Peyer's patch (tissue), 4 donors: ENCODE measurements at regions not wholly inside any gene's neighbourhood (a gene's known extent, or its start where the extent isn't known, plus 50 kb on each side); places are given as distances from the start of the nearest gene placed in this dataset.
"Not testable (repeated sequence)": the region's sequence is repeated elsewhere in the genome, so short reads cannot be mapped to it uniquely, and the experiment has no call there.

ENCODE experiments used
- DNase-seq, 3 donors: peaks; one replicate each; pipeline ENCODE4 v3.0.0-alpha.2; 2017 to 2019
- H3K27ac ChIP-seq, 4 donors: fragments of 200-600 bp; sonication (generic); one replicate each; pipeline ENCODE4 v1.5.1; 2016 to 2019
- H3K27me3 ChIP-seq, 2 donors: fragments of 200-600 bp; sonication (generic); one replicate each; pipeline ENCODE4 v1.5.1; 2019
- H3K36me3 ChIP-seq, 3 donors: fragments of 200-600 bp; sonication (generic); one replicate each; pipeline ENCODE4 v1.5.1; 2016 to 2019
- H3K4me1 ChIP-seq, 4 donors: fragments of 200-600 bp; sonication (generic); one replicate each; pipeline ENCODE4 v1.5.1; 2016 to 2019
- H3K4me3 ChIP-seq, 4 donors: fragments of 200-600 bp; sonication (generic); 1 replicate in 3 of 4; 2 replicates in 1 of 4; pipeline ENCODE4 v1.5.1; 2016 to 2019; ENCODE audit warnings: mild to moderate bottlenecking in 1 of 4
- H3K9me3 ChIP-seq, 4 donors: fragments of 200-600 bp; sonication (generic); one replicate each; pipeline ENCODE4 v1.5.1; 2016 to 2019; ENCODE audit warnings: mild to moderate bottlenecking in 1 of 4
- POLR2A ChIP-seq, 2 donors: fragments of 450-650 bp; IDR thresholded peaks; one replicate each; pipeline ENCODE4 v1.5.1; 2017; ENCODE audit warnings: antibody characterized with exemption in 2 of 2, mild to moderate bottlenecking in 2 of 2, moderate library complexity in 2 of 2
- TF ChIP-seq, protein P1 (sequence below), 6 experiments: fragments of 450-650 bp in 4 of 6; fragments of 200-600 bp in 2 of 6; sonication (generic) in 1 of 6; IDR thresholded peaks; one replicate each; pipeline ENCODE4 v1.5.1; 2017 to 2019; ENCODE audit warnings: antibody characterized with exemption in 6 of 6, mild to moderate bottlenecking in 3 of 6, moderate library complexity in 1 of 6

DNA sequence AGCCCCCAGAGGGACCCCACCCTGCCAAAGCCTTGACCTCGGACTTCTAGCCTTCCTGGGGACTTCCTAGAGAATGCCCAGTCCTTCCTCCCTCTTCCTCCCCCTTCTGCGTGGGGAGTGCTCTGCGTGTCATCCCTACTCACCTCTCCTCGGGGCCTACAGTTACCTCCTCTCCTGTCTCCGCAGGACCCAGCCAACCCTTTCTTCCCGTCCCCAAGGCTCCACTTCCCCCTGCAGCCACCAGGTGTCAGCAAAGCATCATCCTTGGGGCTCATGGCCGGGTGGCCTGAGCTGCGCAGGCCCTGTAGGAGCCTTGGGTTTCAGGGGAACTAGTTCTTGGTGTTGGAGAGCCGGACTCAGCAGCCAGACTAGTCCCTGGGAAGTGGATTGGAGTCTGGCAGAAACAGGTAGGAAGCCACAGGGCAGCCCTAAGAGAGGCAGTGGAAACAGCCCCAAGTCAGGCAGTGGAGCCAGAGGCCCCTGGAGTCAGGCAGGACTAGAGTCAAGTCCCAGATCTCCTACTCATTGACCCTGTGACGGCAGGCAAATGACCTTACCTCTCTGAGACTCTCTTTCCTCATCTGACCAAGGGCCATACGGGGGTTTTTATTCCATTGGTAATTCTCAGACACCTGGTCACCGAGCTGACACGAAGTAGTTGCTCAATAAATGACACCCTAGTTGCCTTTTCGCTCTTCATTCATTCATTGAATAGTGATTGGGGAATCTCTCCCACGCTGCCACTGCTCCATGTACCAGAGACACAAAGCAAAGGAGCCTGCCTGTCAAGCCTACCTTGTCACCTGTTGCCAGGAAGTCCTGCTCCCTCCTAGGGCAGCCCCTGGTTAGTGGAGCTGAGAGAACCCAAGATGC lies 101.8 kb upstream of the GRK3 start:
- DNase-seq: peak; percentile 67 to 85 (median 83)
- H3K4me3 ChIP-seq, H3K4me1 ChIP-seq, H3K27me3 ChIP-seq, H3K27ac ChIP-seq, H3K9me3 ChIP-seq: not testable (repeated sequence)
- peaks cover 0 to 35% (median 0%) of the 10 kb centered on the region in 3 donors for H3K36me3 ChIP-seq
- TF ChIP-seq, protein P1, sequence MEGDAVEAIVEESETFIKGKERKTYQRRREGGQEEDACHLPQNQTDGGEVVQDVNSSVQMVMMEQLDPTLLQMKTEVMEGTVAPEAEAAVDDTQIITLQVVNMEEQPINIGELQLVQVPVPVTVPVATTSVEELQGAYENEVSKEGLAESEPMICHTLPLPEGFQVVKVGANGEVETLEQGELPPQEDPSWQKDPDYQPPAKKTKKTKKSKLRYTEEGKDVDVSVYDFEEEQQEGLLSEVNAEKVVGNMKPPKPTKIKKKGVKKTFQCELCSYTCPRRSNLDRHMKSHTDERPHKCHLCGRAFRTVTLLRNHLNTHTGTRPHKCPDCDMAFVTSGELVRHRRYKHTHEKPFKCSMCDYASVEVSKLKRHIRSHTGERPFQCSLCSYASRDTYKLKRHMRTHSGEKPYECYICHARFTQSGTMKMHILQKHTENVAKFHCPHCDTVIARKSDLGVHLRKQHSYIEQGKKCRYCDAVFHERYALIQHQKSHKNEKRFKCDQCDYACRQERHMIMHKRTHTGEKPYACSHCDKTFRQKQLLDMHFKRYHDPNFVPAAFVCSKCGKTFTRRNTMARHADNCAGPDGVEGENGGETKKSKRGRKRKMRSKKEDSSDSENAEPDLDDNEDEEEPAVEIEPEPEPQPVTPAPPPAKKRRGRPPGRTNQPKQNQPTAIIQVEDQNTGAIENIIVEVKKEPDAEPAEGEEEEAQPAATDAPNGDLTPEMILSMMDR (IDR thresholded peaks at IDR 0.05): peak; percentile 89 to 98 (median 96)

DNA sequence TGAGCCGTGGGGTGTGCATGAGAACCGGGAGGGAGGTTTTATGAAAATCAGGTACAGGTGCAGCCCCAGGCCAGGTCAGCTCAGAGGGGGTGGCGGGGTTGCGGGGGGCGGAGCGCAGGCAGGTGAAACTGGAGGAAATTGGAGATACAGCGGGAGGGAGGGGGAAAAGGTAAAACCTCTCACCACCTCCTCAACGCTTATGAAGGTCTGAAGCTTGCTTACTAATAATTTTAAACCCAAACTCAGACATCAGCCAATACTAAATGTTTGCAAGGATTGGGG lies 101.2 kb upstream of the GRK3 start:
- DNase-seq, H3K27me3 ChIP-seq, H3K27ac ChIP-seq, H3K4me3 ChIP-seq, H3K9me3 ChIP-seq, H3K4me1 ChIP-seq: not testable (repeated sequence)
- peaks cover 0 to 29% (median 0%) of the 10 kb centered on the region in 3 donors for H3K36me3 ChIP-seq

DNA sequence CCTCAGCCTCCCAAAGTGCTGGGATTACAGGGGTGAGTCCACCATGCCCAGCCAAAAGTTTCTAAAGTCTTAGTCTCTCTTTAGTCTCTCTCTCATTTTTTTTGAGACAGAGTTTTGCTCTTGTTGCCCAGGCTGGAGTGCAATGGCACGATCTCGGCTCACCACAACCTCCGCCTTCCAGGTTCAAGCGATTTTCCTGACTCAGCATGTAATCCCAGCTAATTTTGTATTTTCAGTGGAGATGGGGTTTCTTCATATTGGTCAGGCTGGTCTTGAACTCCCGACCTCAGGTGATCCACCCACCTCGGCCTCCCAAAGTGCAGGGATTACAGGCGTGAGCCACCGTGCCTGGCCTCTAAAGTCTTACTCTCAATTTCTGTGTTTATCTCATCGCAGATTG lies 100.1 kb upstream of the GRK3 start:
- not testable (repeated sequence) for H3K9me3 ChIP-seq, DNase-seq, H3K27ac ChIP-seq

DNA sequence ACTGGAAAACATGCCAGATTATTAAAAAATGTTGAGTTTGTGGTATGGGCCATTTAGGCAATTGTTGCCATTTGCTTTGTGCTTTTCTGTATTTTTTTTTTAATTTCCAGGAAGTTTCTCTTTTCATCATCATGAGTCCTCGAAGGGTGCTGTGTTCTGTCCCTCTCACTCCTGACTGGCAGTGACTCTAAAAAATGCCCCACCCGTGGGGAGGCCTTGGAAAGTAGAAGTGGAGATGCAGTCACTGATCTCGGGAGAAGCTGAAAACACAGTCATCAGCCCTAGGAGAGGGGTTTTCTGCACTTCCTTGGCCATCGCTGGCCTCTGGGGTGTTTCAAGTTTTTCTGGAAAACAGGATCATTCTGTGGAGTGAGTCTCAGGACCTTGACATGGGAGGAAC lies 98.5 kb upstream of the GRK3 start:
- no peaks in the 10 kb centered on the region for H3K27me3 ChIP-seq
- H3K4me1 ChIP-seq: no peaks in the 10 kb centered on the region
- TF ChIP-seq, protein P1 (IDR thresholded peaks at IDR 0.05): no peak
- TF ChIP-seq POLR2A (IDR thresholded peaks at IDR 0.05): no peak
- no peak overlapping the region for H3K27ac ChIP-seq
- peaks cover 0 to 4% (median 0%) of the 10 kb centered on the region in 3 donors for H3K36me3 ChIP-seq
- no peak overlapping the region for H3K4me3 ChIP-seq
- no peaks in the 10 kb centered on the region for H3K9me3 ChIP-seq
- DNase-seq: no peak

More for the DNA sequence above, 100.1 kb upstream of the GRK3 start:
- not testable (repeated sequence) for H3K4me1 ChIP-seq, H3K27me3 ChIP-seq, H3K4me3 ChIP-seq
- peaks cover 0 to 20% (median 0%) of the 10 kb centered on the region in 3 donors for H3K36me3 ChIP-seq

DNA sequence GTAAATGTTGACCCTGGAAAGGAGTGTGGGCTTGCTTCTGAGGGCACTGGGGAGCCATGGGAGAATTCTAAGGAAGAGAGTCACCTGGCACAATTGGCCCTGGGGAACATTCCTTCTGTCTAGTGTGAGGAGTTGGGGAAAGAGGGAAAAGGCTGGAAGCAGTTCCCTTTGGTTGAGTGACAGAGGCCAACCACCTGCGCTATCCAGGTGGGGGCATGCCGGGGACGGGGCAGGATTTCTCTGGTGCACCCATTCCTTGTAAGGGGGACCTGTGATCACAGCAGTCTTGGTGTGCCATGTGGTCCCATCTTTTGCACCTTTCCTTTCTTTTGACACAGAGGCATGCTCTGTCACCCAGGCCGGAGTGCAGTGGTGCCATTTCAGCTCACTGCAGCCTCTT lies 92.1 kb upstream of the GRK3 start:
- no peaks in the 10 kb centered on the region for H3K4me1 ChIP-seq
- H3K36me3 ChIP-seq: no peaks in the 10 kb centered on the region
- no peak for DNase-seq
- H3K9me3 ChIP-seq: no peaks in the 10 kb centered on the region
- H3K4me3 ChIP-seq: no peak overlapping the region
- H3K27ac ChIP-seq: no peak overlapping the region
- TF ChIP-seq POLR2A (IDR thresholded peaks at IDR 0.05): no peak
- TF ChIP-seq, protein P1 (IDR thresholded peaks at IDR 0.05): no peak
- no peaks in the 10 kb centered on the region for H3K27me3 ChIP-seq

DNA sequence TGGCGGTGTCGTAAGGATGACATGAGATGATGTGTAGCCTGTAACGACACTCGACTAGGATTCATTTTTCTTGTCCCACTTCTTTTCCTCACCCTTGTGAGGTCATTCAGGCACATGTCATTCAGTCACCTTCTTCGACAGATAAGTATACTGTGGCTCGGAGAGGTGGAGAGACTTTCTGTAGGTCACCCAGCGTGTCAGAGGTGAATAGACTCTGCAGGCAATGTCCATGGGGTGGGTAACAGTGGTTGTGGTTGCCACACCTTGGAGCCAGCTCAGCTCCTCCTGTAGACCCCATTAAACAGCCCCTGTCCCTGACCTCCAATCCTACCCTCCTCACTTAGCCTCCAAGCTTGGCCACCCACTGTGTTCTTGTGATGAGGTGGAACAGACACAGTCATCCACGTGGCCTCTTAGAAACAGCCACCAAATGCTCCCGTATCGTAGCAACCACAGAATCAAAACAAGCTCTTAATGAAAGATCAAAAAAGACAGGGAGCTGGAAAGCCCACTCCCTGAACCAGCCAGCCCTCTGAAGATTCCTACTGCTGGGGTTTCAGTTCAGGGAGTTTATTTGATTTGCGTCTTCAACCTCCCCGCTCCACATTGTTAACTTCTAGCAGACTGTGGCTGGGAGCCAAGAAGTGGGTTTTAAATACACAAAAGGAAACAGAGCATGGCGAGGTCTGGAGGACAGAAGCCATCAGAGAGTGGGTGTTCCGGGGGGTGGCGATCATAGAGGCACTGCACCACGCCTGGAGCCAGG lies 89.0 kb upstream of the GRK3 start:
- no peak overlapping the region for H3K4me3 ChIP-seq
- DNase-seq: no peak
- no peaks in the 10 kb centered on the region for H3K36me3 ChIP-seq
- TF ChIP-seq POLR2A (IDR thresholded peaks at IDR 0.05): no peak
- TF ChIP-seq, protein P1 (IDR thresholded peaks at IDR 0.05): no peak
- H3K4me1 ChIP-seq: no peaks in the 10 kb centered on the region
- H3K27me3 ChIP-seq: no peaks in the 10 kb centered on the region
- no peaks in the 10 kb centered on the region for H3K9me3 ChIP-seq
- H3K27ac ChIP-seq: no peak overlapping the region
